Mesenchymal stem cell (in vitro differentiated cells and primary cell): ENCODE measurements at regions not wholly inside any gene's neighbourhood (a gene's known extent, or its start where the extent isn't known, plus 50 kb on each side); places are given as distances from the start of the nearest gene placed in this dataset.
"Not testable (repeated sequence)": the region's sequence is repeated elsewhere in the genome, so short reads cannot be mapped to it uniquely, and the experiment has no call there.

ENCODE experiments used
- DNase-seq: peaks from one replicate; pipeline ENCODE4 v3.0.0-alpha.2; 2013
- H2AFZ ChIP-seq: one replicate; pipeline ENCODE4 v1.6.1; 2013; ENCODE audit warnings: low read depth, mild to moderate bottlenecking, control low read depth, inconsistent platforms, low read length, moderate library complexity
- H2AK5ac ChIP-seq: 2 replicates; pipeline ENCODE4 v1.6.1; 2013; ENCODE audit warnings: low read length, moderate library complexity, mild to moderate bottlenecking, inconsistent platforms; ENCODE audit not compliant: severe bottlenecking
- H2BK120ac ChIP-seq: one replicate; pipeline ENCODE4 v1.6.1; 2013; ENCODE audit warnings: low read depth, mild to moderate bottlenecking, inconsistent platforms, low read length, moderate library complexity
- H2BK12ac ChIP-seq, 2 experiments: one replicate each; pipeline ENCODE4 v1.6.1; 2013; ENCODE audit warnings: inconsistent platforms in 2 of 2, low read length in 2 of 2, mild to moderate bottlenecking in 2 of 2, moderate library complexity in 2 of 2, control low read depth in 1 of 2
- H2BK15ac ChIP-seq: one replicate; pipeline ENCODE4 v1.6.1; 2013; ENCODE audit warnings: mild to moderate bottlenecking, low read depth, inconsistent platforms; ENCODE audit not compliant: poor library complexity, severe bottlenecking
- H2BK5ac ChIP-seq: 2 replicates; pipeline ENCODE4 v1.6.1; 2013; ENCODE audit warnings: low read depth, mild to moderate bottlenecking, low read length, control low read depth, inconsistent platforms; ENCODE audit not compliant: poor library complexity, severe bottlenecking
- H3K14ac ChIP-seq, 2 experiments: one replicate each; pipeline ENCODE4 v1.6.1; 2013; ENCODE audit warnings: inconsistent platforms in 2 of 2, low read length in 2 of 2, control low read depth in 1 of 2, mild to moderate bottlenecking in 1 of 2, moderate library complexity in 1 of 2
- H3K18ac ChIP-seq, 2 experiments: one replicate each; pipeline ENCODE4 v1.6.1; 2013; ENCODE audit warnings: inconsistent platforms in 2 of 2, low read length in 2 of 2, control low read depth in 1 of 2, low read depth in 1 of 2, mild to moderate bottlenecking in 1 of 2
- H3K23ac ChIP-seq, 2 experiments: one replicate each; pipeline ENCODE4 v1.6.1; 2013; ENCODE audit warnings: inconsistent platforms in 2 of 2, low read length in 2 of 2, mild to moderate bottlenecking in 2 of 2, moderate library complexity in 2 of 2, control low read depth in 1 of 2
- H3K27ac ChIP-seq: 2 replicates; pipeline ENCODE4 v1.5.1; 2013; ENCODE audit warnings: mild to moderate bottlenecking, moderate library complexity, low read length, control low read depth, inconsistent platforms; ENCODE audit not compliant: poor library complexity, severe bottlenecking
- H3K27me3 ChIP-seq, 2 experiments: 2 replicates each; pipeline versions ENCODE4 v1.6.1 to v1.7.0; 2013; ENCODE audit warnings: low read length in 2 of 2, mild to moderate bottlenecking in 2 of 2, moderate library complexity in 2 of 2, control low read depth in 1 of 2, inconsistent platforms in 1 of 2; ENCODE audit not compliant: control insufficient read depth in 1 of 2, insufficient read depth in 1 of 2
- H3K36me3 ChIP-seq, 2 experiments: 2 replicates each; pipeline versions ENCODE4 v1.6.1 to v1.7.0; 2013; ENCODE audit warnings: low read length in 2 of 2, control low read depth in 1 of 2, inconsistent platforms in 1 of 2, low read depth in 1 of 2, mild to moderate bottlenecking in 1 of 2; ENCODE audit not compliant: insufficient read depth in 2 of 2, control insufficient read depth in 1 of 2
- H3K4ac ChIP-seq, 2 experiments: one replicate each; pipeline ENCODE4 v1.6.1; 2013; ENCODE audit warnings: inconsistent platforms in 2 of 2, low read length in 2 of 2, mild to moderate bottlenecking in 2 of 2, moderate library complexity in 2 of 2, control low read depth in 1 of 2, low read depth in 1 of 2
- H3K4me1 ChIP-seq: 2 replicates; pipeline ENCODE4 v1.6.1; 2013; ENCODE audit warnings: low read depth, low read length, control low read depth; ENCODE audit not compliant: control insufficient read depth, insufficient read depth
- H3K4me2 ChIP-seq: 2 replicates; pipeline ENCODE4 v1.6.1; 2013; ENCODE audit warnings: low read length, mild to moderate bottlenecking, inconsistent platforms; ENCODE audit not compliant: poor library complexity, severe bottlenecking
- H3K4me3 ChIP-seq, 2 experiments: 2 replicates each; pipeline versions ENCODE4 v1.5.1 to v1.7.0; 2013; ENCODE audit warnings: low read length in 2 of 2, mild to moderate bottlenecking in 2 of 2, control low read depth in 1 of 2, low read depth in 1 of 2; ENCODE audit not compliant: insufficient read depth in 1 of 2
- H3K79me1 ChIP-seq: replicated peaks from 2 replicates; pipeline ENCODE4 v1.6.1; 2013; ENCODE audit warnings: mild to moderate bottlenecking, control low read depth, low read length, inconsistent platforms; ENCODE audit not compliant: poor library complexity, severe bottlenecking
- H3K9ac ChIP-seq: 2 replicates; pipeline ENCODE4 v1.7.0; 2013; ENCODE audit warnings: mild to moderate bottlenecking, low read length, moderate library complexity
- H3K9me3 ChIP-seq: 2 replicates; pipeline ENCODE4 v1.7.0; 2013; ENCODE audit warnings: mild to moderate bottlenecking, low read length; ENCODE audit not compliant: control insufficient read depth
- H4K8ac ChIP-seq: one replicate; pipeline ENCODE4 v1.6.1; 2013; ENCODE audit warnings: inconsistent platforms, mild to moderate bottlenecking, low read length, moderate library complexity
- H4K91ac ChIP-seq: one replicate; pipeline ENCODE4 v1.6.1; 2013; ENCODE audit warnings: mild to moderate bottlenecking, low read length, inconsistent platforms
- WGBS: methylation state at CpG from one replicate; pipeline ENCODE4 v1.1.7; 2013; ENCODE audit warnings: mixed read lengths; 5-methylcytosine and 5-hydroxymethylcytosine counted together

- H3K23ac ChIP-seq, result no peak overlapping the region
- no peak overlapping the region for H3K18ac ChIP-seq
- peaks cover 12% of the 10 kb centered on the region for H3K9me3 ChIP-seq
- no peaks in the 10 kb centered on the region for H3K27me3 ChIP-seq
- WGBS, result 95% methylated on average over 10 of the region's 10 CpGs
- no peak overlapping the region for H2BK5ac ChIP-seq
- H3K27ac ChIP-seq, result no peak overlapping the region
- H2AK5ac ChIP-seq, result no peak overlapping the region
- no peak overlapping the region for H3K4ac ChIP-seq
- H3K36me3 ChIP-seq, result peaks cover 0 to 15% of the 10 kb centered on the region in 2 experiments
- no peak overlapping the region for H4K8ac ChIP-seq
- no peak overlapping the region for H2BK12ac ChIP-seq
- no peak overlapping the region for H2BK120ac ChIP-seq
- H3K79me1 ChIP-seq, result no peaks in the 10 kb centered on the region
- H3K4me1 ChIP-seq, result peaks cover 4% of the 10 kb centered on the region
- H3K9ac ChIP-seq, result no peak overlapping the region
- H2AFZ ChIP-seq, result no peak overlapping the region
- no peak overlapping the region for H4K91ac ChIP-seq
- no peak overlapping the region for H2BK15ac ChIP-seq
- no peak overlapping the region for H3K14ac ChIP-seq
- no peak overlapping the region for H3K4me2 ChIP-seq
- DNase-seq, result no peak
- H3K4me3 ChIP-seq, result no peak overlapping the region
Observed at GRCh38 chr10:30709229-30709628, 79.7 kb upstream of the LYZL2 start.

GRCh38 chr10:30708234-30708633, 78.7 kb upstream of the LYZL2 start:
- no peak overlapping the region for H3K4ac ChIP-seq
- no peaks in the 10 kb centered on the region for H3K79me1 ChIP-seq
- H3K4me3 ChIP-seq, result no peak overlapping the region
- H3K4me1 ChIP-seq, result peaks cover 4% of the 10 kb centered on the region
- no peak overlapping the region for H2BK5ac ChIP-seq
- H3K18ac ChIP-seq, result no peak overlapping the region
- 88% methylated on average over 1 of the region's 3 CpGs for WGBS
- H3K4me2 ChIP-seq, result no peak overlapping the region
- H2BK15ac ChIP-seq, result no peak overlapping the region
- H4K8ac ChIP-seq, result no peak overlapping the region
- H2AK5ac ChIP-seq, result no peak overlapping the region
- H3K9ac ChIP-seq, result no peak overlapping the region
- H3K9me3 ChIP-seq, result peaks cover 2% of the 10 kb centered on the region
- no peak overlapping the region for H2BK12ac ChIP-seq
- no peak overlapping the region for H2BK120ac ChIP-seq
- H3K27ac ChIP-seq, result no peak overlapping the region
- no peak for DNase-seq
- H4K91ac ChIP-seq, result no peak overlapping the region
- no peaks in the 10 kb centered on the region for H3K27me3 ChIP-seq
- no peak overlapping the region for H3K14ac ChIP-seq
- H3K36me3 ChIP-seq, result peaks cover 0 to 12% of the 10 kb centered on the region in 2 experiments
- no peak overlapping the region for H2AFZ ChIP-seq
- H3K23ac ChIP-seq, result no peak overlapping the region

- not testable (repeated sequence) for DNase-seq, H3K27ac ChIP-seq, H3K23ac ChIP-seq, H3K9me3 ChIP-seq, H2AK5ac ChIP-seq, H3K4me3 ChIP-seq, H3K14ac ChIP-seq, H4K8ac ChIP-seq, H3K9ac ChIP-seq, H3K4me1 ChIP-seq, H2BK120ac ChIP-seq, H2BK15ac ChIP-seq, H2AFZ ChIP-seq, H2BK12ac ChIP-seq, H4K91ac ChIP-seq, H2BK5ac ChIP-seq, H3K4me2 ChIP-seq, H3K79me1 ChIP-seq, H3K27me3 ChIP-seq, H3K4ac ChIP-seq, H3K18ac ChIP-seq
- 100% methylated on average over 1 of the region's 1 CpG for WGBS
- H3K36me3 ChIP-seq, result peaks cover 0 to 12% of the 10 kb centered on the region in 2 experiments
Observed at GRCh38 chr10:30706189-30706588, 76.6 kb upstream of the LYZL2 start.

- Histone ChIP-seq H3K23ac (no peak overlapping the region), H2BK15ac (no peak overlapping the region), H3K36me3 (peaks cover 0 to 7% of the 10 kb centered on the region in 2 experiments)
Observed at GRCh38 chr10:30705625-30706149, 76.1 kb upstream of the LYZL2 start.

More at GRCh38 chr10:30705625-30706149, 76.1 kb upstream of the LYZL2 start:
- H3K27ac ChIP-seq, result no peak overlapping the region
- no peak overlapping the region for H4K8ac ChIP-seq
- H4K91ac ChIP-seq, result no peak overlapping the region
- no peak overlapping the region for H3K9ac ChIP-seq
- no peak overlapping the region for H3K4me2 ChIP-seq
- DNase-seq, result no peak
- no peak overlapping the region for H2BK5ac ChIP-seq
- H2BK120ac ChIP-seq, result no peak overlapping the region
- H2AK5ac ChIP-seq, result no peak overlapping the region
- no peaks in the 10 kb centered on the region for H3K9me3 ChIP-seq
- peaks cover 8% of the 10 kb centered on the region for H3K4me1 ChIP-seq
- no peaks in the 10 kb centered on the region for H3K79me1 ChIP-seq
- WGBS, result 81% methylated on average over 8 of the region's 9 CpGs
- no peak overlapping the region for H2BK12ac ChIP-seq
- H3K27me3 ChIP-seq, result no peaks in the 10 kb centered on the region
- no peak overlapping the region for H2AFZ ChIP-seq
- H3K14ac ChIP-seq, result no peak overlapping the region
- H3K18ac ChIP-seq, result no peak overlapping the region
- no peak overlapping the region for H3K4ac ChIP-seq
- no peak overlapping the region for H3K4me3 ChIP-seq
